AML-193 (cell line): ENCODE measurements at regions not wholly inside any gene's neighbourhood (a gene's known extent, or its start where the extent isn't known, plus 50 kb on each side); places are given as distances from the start of the nearest gene placed in this dataset.
"Not testable (repeated sequence)": the region's sequence is repeated elsewhere in the genome, so short reads cannot be mapped to it uniquely, and the experiment has no call there.

Experiments used
- DNase-seq, 2 experiments: peaks; one replicate each; lab custom pipeline; 2025; lab: John Stamatoyannopoulos, UW

DNA sequence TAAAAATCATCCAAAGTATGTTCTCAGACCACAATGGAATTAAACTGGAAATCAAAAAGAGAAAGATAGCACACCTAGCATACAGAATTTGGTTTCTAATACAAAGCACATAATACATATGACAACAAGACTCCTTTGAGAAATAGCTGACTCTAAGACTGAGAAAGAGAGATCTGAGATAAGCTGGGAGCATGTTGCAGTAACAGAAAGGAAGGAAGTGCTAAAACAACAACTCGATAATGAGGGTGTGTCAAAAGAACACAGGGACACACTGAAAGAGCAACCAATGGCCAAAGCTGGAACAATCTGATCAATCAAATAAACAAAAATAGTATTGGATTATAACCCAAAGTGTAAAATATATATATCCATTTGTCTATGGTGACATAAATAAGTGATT is 586.6 kb downstream of the C4orf33 start:
- DNase-seq: no peak

DNA sequence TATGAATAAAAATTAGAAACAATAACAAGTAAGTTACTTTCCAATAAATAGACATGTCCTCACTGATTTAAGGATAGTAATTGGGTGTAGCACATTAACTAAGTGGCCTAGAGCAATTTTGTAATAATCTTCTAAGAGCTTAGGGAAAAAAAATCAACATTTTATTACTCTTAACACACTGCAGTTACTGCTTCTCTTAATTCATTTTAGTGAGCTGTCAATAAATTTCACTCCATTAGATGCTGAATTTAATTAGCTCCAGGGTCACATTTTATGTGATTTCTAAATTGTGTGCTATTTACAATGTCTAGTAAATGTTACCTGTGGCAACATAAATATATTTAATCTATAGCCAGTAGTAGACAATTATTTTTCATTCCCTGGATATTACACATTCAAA is 612.0 kb downstream of the C4orf33 start:
- no peak for DNase-seq

DNA sequence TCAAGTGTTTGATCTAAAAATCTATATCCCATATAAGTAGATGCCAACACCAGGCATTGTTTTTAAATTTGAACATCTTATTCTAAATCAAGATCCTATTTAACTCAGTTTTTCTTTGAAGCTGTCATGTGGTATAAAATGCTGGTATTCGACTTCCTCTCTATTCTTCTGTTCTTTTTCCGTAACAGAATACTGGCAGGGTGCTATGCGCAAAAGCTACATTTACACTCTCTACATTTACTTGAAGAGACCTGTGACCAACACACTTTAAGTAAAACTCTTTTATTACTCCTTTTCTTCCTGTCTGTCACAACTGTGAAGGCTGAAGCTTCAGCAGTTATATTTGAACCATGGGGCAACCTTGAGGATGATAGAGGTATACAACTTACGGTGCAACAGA is 612.8 kb downstream of the C4orf33 start:
- DNase-seq: no peak

DNA sequence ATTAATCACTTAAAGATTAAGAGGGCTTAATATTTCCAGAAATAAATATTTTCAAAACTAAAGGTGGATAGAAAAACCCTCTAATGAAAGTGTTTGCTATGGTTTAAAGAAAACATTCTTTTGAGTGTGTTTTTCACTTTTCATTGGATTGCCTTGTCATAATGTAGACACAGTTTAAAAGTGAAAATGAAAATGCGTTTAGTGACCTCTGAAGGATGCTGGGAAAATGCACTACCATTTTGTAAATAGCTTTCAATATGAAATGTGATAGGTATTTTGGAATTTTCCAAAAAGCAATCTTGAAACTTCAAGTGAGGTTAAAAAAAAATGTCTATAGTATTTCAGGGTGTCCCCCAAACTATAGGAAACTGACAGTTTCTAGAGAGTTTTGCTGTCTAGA is 642.2 kb downstream of the C4orf33 start:
- DNase-seq: no peak

DNA sequence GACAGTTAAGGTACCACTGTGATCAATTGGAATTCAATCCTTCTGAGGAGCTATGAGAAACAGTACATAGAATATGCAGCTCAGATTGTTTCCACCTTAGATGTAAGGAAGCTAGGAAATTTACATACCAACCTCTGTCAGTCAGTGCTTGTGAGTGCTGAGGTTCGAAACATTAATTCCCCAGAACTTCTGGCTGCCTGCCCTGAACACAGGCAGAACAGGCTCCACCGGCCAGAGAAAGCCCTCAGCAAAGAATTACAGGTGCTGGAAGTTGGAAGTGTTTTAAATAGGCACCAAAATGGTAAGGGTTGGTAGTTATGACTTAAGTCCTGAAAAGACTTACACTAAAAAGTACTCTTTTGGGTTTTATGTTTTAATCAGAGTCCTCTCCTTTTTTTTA is 651.8 kb downstream of the C4orf33 start:
- DNase-seq: no peak

DNA sequence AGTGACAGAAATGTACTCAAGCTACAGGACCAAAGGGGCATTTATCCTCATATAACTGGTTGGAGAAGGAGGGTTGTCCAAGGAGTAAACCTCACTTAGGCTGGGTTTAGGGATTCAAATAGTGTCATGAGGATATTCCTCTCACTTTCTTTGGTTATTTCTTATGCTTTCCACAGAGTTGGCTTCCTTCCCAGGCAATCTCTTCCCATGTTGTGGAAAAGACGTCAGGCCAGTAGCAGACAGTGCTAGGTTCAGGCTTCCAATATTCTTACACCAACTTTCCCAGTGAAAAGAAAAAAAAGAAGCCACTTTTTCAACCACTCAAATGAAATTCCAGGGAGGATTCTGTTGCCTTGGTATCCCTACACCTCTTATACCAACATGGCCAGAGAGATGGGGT is 653.0 kb downstream of the C4orf33 start:
- no peak for DNase-seq

DNA sequence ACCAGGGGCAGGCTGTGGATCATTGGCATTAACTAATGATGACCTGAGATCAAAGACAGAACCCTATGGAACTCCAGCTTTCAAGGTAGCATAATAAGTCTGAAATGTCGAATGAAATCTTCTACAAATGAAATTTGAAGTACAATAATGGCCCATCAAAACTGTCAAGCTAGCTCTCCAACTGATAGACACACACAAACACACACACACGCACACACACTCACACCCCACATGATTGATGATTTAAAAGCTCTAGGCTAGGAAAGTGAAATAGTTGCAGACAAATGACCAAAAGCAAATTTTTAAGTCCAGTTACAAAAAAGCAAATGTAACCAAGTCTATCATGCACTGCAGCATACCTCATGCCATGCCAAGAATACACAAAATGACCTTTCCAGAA is 655.7 kb downstream of the C4orf33 start:
- no peak for DNase-seq

DNA sequence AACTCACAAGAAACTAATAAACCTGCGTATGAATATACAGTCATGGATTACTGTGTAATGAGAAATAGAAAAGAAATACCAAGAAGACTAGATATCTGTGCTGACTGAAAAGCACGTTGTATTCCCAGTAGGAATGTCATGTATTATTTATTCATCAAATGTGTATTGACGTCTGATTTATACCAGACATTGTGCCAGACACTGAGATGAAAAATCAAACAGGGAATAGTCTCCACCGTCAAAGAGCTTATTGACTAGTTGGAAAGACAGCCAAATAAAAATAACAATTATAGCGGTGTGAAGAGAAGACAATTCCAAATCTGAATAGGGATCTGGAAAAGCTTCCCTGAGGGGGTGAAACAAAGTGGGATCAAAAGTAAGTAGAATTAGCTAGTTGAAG is 687.6 kb downstream of the C4orf33 start:
- no peak for DNase-seq

DNA sequence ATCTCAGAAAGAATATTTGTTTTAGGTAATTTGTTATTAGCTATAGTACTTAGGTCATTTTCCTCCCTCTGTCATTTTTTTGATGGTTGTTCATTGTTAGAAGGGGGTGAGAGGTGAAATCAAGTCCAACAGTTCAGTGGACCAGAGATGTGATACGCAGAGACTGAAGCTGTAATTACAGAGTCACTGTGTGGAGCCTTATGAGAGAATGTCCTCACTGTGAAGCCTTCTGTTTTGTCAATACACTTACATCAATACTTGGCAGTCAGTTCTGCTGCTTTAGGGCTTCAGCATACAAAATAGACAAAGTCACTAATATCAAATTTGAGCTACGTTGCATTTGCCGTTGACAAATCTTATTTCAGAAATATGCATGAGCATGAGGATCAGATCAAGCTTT is 692.5 kb downstream of the C4orf33 start:
- DNase-seq: no peak

DNA sequence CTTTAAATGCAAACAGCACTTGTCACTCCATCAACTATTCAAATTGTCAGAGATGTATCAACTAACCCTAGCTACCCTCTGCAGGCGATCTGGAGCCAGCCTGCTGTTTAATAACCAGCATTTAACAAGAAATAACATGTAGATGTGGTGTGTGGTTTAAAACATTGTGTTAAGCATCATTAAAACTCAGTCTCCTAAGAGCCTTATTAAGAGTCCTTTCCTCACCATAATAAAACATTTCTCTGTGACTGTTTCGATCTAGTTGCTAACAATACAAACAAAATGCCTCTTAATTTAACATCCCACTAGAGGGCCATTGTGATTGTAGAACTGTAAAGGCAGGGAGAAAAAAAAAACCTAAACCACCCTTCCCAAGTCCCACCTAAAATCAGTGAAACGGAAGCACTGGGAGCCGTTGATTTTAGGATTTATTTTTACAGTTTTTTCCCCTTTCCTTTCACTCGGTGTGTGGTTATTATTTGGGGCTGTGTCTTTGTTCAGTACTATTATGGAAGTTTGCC is 708.6 kb downstream of the C4orf33 start:
- no peak for DNase-seq

DNA sequence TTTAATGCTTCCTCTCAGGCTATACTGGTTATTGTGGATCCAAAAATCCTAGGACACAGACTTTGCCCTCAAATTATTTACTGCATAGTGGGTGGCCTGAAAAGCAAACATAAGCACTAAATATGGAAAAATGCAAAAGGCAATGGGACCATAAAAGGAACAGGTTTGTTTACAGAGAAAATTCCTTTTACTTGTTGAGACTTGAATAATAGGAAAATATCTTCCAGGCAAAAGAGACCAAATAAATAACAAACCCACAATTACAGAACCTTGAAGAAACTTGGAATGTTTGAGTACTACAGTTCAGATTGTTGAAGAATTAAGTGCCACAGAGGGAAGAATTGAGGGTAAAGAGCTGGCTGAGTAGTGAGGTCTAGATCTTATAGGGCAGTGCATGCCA is 711.0 kb downstream of the C4orf33 start:
- DNase-seq: no peak

DNA sequence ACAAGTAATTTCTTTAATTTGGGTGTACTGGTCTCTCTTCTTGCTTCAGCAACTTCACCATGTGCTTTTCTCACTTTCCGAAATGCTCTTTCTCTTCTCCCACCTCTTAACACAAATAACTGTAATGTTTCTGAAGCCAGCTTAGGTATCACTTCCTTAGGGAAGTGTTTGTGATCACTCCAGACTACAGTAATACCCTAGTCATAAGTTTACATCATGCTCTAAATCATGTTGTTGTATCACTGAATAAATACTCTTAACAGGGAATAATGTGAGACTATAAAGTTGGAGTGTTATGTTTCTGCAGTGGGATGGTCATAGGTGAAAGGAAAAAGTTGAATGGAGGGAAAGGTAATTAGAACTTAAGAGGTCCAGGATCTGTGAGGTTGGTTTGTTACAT is 712.3 kb downstream of the C4orf33 start:
- no peak for DNase-seq

DNA sequence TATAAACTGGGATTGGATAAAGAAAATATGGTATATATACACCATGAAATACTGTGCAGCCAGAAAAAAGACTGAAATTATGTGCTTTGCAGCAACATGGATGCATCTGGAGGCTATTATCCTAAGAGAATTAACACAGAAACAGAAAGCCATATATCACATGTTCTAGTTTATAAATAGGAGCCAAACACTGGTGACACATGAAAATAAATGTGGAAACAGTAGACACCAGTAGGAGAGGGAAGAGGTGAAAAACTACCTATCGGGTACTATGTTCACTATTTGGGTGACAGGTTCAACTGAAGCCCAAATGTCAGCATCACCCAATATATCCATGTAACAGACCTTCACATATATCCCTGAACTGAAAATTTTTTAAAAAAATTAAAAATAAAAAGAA is 725.1 kb downstream of the C4orf33 start:
- DNase-seq: no peak

DNA sequence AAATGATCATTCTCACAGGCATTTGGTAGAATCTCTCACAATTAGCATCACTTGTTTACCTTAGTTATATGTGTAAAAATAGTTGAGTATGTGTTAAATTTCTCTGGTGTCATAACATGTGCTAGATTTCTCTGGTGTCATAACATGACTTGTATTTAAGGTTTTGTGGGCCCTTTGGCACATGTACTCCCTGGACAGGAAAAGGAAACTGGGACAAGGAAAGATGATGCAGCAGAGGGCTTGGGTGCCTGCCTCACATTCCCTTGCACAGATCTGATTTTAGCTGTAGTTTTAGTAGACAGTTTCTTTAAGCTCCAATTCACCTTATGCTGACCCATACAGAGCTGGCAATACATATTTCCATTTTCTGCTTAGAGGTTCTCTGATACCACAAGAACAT is 726.0 kb downstream of the C4orf33 start:
- DNase-seq: no peak

DNA sequence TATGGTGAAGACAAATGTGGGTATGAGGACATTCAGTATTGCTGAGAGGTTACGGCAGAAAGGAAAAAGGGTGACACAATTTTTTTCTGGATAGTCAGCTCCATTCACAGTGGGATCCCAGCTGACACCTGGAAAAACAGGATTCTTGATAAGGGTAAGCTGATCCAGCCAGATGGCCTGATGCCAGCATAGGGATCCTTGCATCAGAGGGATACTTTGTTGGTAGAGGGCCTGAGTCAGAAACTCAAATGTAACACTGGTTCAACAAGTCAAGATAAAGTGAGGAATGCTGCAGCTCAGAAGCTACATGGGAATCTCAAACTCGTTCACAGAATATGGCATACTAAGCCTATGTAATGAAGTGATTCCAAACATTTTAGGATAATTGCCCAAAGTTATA is 726.7 kb downstream of the C4orf33 start:
- DNase-seq: no peak

DNA sequence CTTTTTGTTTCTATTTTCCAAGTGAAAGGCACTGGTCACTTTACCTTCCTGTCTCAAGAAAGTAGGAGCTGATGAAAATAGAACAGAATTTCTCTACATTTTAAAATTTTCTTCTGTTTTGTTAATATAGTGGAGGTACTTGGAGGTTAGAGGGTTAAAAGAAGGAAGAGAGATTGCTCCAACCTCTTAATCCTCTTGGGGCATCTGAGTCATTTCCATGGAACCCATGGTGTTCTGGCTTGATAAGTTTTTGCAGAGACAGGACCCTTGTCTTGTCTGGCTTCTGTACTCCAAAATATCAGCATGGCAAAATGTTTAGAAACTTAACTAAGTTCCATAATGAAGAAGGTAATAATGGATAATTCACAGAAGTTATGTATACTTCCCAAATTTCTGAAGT is 727.2 kb downstream of the C4orf33 start:
- no peak for DNase-seq

DNA sequence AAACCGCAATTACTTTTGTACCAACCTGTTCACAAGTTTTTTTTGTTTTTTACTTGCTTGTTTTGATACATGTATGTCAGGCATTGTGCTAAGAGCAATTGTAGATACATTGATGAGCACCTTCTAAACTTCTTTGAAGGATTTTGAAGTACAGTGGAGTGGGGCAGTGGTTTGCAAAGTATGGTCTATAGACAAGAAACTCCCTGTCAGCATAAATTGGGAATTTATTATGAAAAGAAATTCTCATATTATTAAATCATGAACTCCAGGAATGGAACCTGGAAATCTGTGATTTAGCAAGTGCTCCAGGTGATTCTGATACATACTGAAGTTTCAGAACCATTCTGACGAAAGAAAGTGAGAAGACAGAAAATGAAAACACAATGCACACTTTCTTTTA is 733.4 kb downstream of the C4orf33 start:
- no peak for DNase-seq

DNA sequence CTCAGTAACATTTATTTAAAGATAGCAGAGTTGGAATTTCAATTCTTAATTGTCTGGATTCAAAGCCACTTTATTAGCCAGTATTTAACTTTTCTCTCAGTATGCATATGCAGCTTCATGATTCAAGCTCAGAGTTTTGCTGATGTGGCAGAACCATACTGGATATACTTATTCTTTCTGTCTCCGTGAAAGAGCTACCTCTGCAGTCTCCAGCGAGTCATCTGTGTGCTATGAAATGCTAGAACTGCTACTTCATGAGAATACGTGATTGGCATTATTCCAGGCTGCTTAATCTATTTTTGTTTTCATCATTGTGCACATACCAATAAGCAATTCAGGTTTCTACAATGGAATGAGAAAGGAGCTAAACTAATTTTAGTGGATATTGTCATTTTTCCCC is 743.7 kb downstream of the C4orf33 start:
- DNase-seq: no peak

DNA sequence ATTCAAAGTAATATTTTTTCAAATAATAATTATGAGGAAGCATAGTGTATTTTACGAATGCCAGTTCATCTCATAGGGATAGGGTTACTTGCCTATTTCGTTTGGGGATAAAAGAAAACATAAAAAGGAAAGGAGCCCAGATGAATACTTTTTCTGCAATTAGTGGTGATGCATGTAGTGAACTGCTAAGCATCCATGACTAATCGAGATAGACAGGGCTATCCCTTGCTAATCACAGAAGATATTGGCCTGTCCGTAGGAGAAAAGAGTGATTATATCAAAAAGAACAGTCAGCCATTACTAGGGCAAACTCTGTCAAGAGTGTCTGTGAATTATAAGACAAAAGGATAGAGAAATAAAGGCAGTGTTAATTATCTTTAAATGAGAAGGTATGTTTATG is 746.1 kb downstream of the C4orf33 start:
- no peak for DNase-seq

DNA sequence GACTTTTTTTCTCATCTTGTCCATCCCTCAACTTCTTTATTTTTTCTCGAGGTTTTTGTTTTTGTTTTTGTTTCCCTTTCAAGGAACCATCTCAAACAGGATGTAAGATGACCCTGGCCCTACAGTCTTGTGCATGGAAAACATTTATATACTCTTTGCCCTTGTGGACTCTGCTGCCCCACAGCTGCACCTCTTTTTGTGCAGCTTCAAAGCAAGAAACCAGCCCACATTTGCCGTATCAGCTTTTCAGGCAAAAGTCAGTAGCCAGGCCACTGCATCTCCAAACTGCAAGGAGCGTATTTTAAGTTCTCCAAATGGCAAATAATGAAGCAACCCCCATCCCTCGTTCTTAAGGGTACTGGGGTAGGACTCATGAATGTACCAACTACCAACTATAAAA is 756.5 kb downstream of the C4orf33 start:
- DNase-seq: no peak

DNA sequence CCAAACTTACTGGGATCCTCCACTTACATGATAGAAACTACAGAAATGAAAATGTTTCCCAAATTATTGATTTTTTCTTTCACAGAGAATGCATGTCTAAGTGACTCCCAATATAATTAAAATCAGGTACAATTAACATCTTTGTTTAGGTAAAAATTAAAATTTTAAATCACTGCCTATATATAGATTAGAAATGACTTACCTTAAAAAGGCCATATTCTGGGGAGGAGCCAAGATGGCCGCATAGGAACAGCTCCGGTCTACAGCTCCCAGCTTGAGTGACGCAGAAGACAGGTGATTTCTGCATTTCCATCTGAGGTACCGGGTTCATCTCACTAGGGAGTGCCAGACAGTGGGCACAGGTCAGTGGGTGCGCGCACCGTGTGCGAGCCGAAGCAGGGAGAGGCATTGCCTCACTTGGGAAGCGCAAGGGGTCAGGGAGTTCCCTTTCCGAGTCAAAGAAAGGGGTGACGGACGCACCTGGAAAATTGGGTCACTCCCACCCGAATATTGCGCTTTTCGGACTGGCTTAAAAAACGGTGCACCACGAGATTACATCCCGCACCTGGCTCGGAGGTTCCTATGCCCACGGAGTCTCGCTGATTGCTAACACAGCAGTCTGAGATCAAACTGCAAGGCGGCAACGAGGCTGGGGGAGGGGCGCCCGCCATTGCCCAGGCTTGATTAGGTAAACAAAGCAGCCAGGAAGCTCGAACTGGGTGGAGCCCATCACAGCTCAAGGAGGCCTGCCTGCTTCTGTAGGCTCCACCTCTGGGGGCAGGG is 757.9 kb downstream of the C4orf33 start:
- not testable (repeated sequence) for DNase-seq

DNA sequence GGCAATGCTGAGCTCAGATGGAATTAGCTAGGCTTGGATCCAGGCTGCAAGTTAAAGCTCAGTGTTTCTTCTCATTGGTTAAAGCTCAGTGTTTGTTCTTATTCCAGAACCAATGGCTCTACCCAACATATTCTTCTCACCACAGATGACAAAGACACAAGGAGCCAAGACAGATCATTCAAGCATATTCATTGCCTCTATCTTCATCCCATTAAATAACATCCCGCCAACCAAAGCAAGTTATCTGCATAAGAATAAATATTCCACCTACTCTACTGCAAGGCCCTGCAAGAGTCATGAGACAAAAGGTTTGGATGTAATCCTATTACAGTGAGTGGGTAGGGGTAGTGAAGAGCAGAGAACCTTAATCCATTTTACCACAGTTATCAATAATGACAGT is 766.5 kb downstream of the C4orf33 start:
- DNase-seq: no peak

DNA sequence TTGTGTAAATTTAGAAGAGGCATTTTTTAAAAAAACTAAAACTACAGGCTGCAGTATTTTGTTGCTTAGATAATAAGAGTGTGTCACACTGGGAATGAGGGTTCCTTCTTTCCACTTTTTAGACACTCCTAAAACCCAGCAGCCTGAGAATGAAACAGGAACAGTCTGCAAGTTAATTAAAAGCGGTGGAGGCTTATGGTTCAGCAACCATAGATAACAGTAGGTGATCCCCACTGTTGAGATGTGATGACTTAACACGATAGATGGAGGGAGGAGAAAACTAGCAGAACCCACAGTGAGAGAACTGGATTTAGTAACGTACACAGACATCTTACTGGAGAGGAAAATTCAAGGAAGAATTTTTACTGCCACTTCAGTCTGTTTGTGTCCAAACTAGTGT is 767.3 kb downstream of the C4orf33 start:
- DNase-seq: no peak

DNA sequence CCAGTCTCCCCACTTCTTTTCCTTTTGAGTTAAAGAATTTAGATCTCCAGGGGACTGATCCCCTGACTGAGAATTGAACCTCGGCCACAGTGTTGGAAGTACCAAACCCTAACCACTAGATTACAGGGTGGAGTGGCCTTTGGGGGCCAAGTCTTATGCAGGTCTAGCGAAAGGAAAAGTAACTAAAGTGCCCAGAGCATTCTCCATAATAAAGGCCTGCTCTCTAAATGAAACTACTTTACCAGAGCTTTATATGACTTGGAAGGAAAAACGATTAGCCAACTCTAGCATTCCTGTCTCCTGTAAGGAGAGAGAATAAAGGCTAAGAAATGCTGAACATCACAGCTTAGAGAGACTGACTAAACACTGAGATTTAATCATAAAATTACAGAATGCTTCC is 788.0 kb downstream of the C4orf33 start:
- no peak for DNase-seq
